ENCODE measurements at regions not wholly inside any gene's neighbourhood (a gene's known extent, or its start where the extent isn't known, plus 50 kb on each side); places are given as distances from the start of the nearest gene placed in this dataset.

- TF ChIP-seq CTCF (conservative IDR thresholded peaks at IDR 0.05; ENCODE audit: low read depth, low read length), result no peak
These were observed 1088.1 kb upstream of the PIK3C3 start for GRCh38 chr18:40866968-40867367.

GRCh38 chr18:40866013-40866645, 1088.9 kb upstream of the PIK3C3 start:
- no peak for DNase-seq (ENCODE audit: low read depth)
- TF ChIP-seq CTCF (conservative IDR thresholded peaks at IDR 0.05; ENCODE audit: low read depth, low read length), result no peak
- no peak overlapping the region for H3K4me3 ChIP-seq (ENCODE audit: low read depth, low read length)

More at GRCh38 chr18:40866968-40867367, 1088.1 kb upstream of the PIK3C3 start:
- H3K4me3 ChIP-seq (ENCODE audit: low read depth, low read length), result no peak overlapping the region
- DNase-seq (ENCODE audit: low read depth), result no peak

GRCh38 chr18:40864846-40865245, 1090.2 kb upstream of the PIK3C3 start:
- TF ChIP-seq CTCF (conservative IDR thresholded peaks at IDR 0.05; ENCODE audit: low read depth, low read length), result no peak
- no peak overlapping the region for H3K4me3 ChIP-seq (ENCODE audit: low read depth, low read length)
- no peak for DNase-seq (ENCODE audit: low read depth)

GRCh38 chr18:40863801-40864200, 1091.2 kb upstream of the PIK3C3 start:
- no peak overlapping the region for H3K4me3 ChIP-seq (ENCODE audit: low read depth, low read length)
- no peak for TF ChIP-seq CTCF (conservative IDR thresholded peaks at IDR 0.05; ENCODE audit: low read depth, low read length)
- DNase-seq (ENCODE audit: low read depth), result no peak

GRCh38 chr18:40860189-40860588, 1094.8 kb upstream of the PIK3C3 start:
- no peak for TF ChIP-seq CTCF (conservative IDR thresholded peaks at IDR 0.05; ENCODE audit: low read depth, low read length)
- DNase-seq (ENCODE audit: low read depth), result no peak
- H3K4me3 ChIP-seq (ENCODE audit: low read depth, low read length), result no peak overlapping the region

GRCh38 chr18:40855661-40856060, 1099.4 kb upstream of the PIK3C3 start:
- no peak for DNase-seq (ENCODE audit: low read depth)
- no peak for TF ChIP-seq CTCF (conservative IDR thresholded peaks at IDR 0.05; ENCODE audit: low read depth, low read length)
- no peak overlapping the region for H3K4me3 ChIP-seq (ENCODE audit: low read depth, low read length)

GRCh38 chr18:40852406-40852805, 1102.6 kb upstream of the PIK3C3 start:
- no peak for DNase-seq (ENCODE audit: low read depth)
- no peak for TF ChIP-seq CTCF (conservative IDR thresholded peaks at IDR 0.05; ENCODE audit: low read depth, low read length)

More at GRCh38 chr18:40852406-40852805, 1102.6 kb upstream of the PIK3C3 start:
- H3K4me3 ChIP-seq (ENCODE audit: low read depth, low read length), result no peak overlapping the region
